ENCODE measurements at regions not wholly inside any gene's neighbourhood (a gene's known extent, or its start where the extent isn't known, plus 50 kb on each side); places are given as distances from the start of the nearest gene placed in this dataset.

DNA sequence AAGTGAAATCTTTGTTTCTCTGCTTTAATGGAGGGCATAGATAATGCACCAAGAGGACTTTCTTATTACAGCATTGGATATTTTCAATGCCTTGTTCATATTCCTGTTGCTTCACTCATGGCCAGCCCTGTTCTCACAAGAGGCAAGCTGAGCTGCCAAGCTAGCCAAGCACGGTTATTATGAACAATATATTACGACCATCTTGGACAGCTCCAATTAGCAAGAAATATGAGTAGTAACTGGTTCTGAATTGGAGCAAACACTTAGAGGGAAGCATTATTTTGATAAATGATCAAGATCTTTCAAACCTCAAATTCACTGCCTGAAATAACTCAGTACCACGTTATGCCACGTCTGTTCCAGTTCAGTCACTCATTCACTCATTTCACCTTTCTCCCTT is 159.8 kb downstream of the SETD4 start:
- TF ChIP-seq, protein P1, sequence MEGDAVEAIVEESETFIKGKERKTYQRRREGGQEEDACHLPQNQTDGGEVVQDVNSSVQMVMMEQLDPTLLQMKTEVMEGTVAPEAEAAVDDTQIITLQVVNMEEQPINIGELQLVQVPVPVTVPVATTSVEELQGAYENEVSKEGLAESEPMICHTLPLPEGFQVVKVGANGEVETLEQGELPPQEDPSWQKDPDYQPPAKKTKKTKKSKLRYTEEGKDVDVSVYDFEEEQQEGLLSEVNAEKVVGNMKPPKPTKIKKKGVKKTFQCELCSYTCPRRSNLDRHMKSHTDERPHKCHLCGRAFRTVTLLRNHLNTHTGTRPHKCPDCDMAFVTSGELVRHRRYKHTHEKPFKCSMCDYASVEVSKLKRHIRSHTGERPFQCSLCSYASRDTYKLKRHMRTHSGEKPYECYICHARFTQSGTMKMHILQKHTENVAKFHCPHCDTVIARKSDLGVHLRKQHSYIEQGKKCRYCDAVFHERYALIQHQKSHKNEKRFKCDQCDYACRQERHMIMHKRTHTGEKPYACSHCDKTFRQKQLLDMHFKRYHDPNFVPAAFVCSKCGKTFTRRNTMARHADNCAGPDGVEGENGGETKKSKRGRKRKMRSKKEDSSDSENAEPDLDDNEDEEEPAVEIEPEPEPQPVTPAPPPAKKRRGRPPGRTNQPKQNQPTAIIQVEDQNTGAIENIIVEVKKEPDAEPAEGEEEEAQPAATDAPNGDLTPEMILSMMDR (IDR thresholded peaks at IDR 0.05) = no peak
- TF ChIP-seq POLR2A (IDR thresholded peaks at IDR 0.05) = no peak
